ENCODE measurements at regions not wholly inside any gene's neighbourhood (a gene's known extent, or its start where the extent isn't known, plus 50 kb on each side); places are given as distances from the start of the nearest gene placed in this dataset.

GRCh38 chr10:86591436-86591835 lies 62.9 kb upstream of the OPN4 start:
- no peaks in the 10 kb centered on the region for H3K9me3 Mint-ChIP-seq
- TF ChIP-seq, protein P1, sequence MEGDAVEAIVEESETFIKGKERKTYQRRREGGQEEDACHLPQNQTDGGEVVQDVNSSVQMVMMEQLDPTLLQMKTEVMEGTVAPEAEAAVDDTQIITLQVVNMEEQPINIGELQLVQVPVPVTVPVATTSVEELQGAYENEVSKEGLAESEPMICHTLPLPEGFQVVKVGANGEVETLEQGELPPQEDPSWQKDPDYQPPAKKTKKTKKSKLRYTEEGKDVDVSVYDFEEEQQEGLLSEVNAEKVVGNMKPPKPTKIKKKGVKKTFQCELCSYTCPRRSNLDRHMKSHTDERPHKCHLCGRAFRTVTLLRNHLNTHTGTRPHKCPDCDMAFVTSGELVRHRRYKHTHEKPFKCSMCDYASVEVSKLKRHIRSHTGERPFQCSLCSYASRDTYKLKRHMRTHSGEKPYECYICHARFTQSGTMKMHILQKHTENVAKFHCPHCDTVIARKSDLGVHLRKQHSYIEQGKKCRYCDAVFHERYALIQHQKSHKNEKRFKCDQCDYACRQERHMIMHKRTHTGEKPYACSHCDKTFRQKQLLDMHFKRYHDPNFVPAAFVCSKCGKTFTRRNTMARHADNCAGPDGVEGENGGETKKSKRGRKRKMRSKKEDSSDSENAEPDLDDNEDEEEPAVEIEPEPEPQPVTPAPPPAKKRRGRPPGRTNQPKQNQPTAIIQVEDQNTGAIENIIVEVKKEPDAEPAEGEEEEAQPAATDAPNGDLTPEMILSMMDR (IDR thresholded peaks at IDR 0.05) = no peak
- H3K4me3 Mint-ChIP-seq = no peak overlapping the region
- no peaks in the 10 kb centered on the region for H3K36me3 Mint-ChIP-seq (ENCODE audit: low read depth)
- H3K27me3 Mint-ChIP-seq (ENCODE audit: low read depth, poor library complexity) = peaks cover 7% of the 10 kb centered on the region
- DNase-seq = no peak
- no peak overlapping the region for H3K27ac Mint-ChIP-seq
- H3K4me1 Mint-ChIP-seq = no peaks in the 10 kb centered on the region

- Mint-ChIP-seq H3K27me3 (ENCODE audit: low read depth, poor library complexity) (peaks cover 9% of the 10 kb centered on the region), H3K36me3 (ENCODE audit: low read depth) (no peaks in the 10 kb centered on the region), H3K9me3 (no peaks in the 10 kb centered on the region), H3K27ac (no peak overlapping the region), H3K4me3 (no peak overlapping the region), H3K4me1 (no peaks in the 10 kb centered on the region)
- DNase-seq = no peak
- TF ChIP-seq, protein P1 (IDR thresholded peaks at IDR 0.05) = no peak
Measured at GRCh38 chr10:86592413-86592812, 61.9 kb upstream of the OPN4 start.

- Mint-ChIP-seq H3K36me3 (ENCODE audit: low read depth) (no peaks in the 10 kb centered on the region), H3K4me3 (no peak overlapping the region), H3K9me3 (no peaks in the 10 kb centered on the region), H3K27ac (no peak overlapping the region), H3K27me3 (ENCODE audit: low read depth, poor library complexity) (peaks cover 9% of the 10 kb centered on the region), H3K4me1 (peaks cover 3% of the 10 kb centered on the region)
- no peak for DNase-seq
- TF ChIP-seq, protein P1 (IDR thresholded peaks at IDR 0.05) = no peak
Measured at GRCh38 chr10:86594535-86594934, 59.8 kb upstream of the OPN4 start.

DNA sequence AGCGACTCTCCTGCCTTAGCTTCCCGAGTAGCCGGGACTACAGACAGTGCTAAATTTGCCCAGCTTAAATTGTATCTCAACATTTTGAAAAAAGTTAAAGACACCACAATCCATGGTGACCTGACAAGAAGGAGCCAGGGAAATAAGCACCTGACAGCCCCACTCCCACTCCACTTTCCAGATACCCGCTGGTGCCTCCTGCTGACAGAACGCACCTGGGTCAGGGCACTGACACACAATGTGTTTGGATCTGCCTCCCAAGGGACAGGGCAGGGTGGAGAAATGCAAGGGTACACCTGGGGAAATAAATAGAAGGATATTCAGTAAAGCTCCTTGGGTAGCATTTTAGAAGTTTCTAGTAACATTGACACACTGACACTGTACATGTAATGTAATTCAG lies 58.9 kb upstream of the OPN4 start:
- TF ChIP-seq, protein P1 (IDR thresholded peaks at IDR 0.05) = no peak
- H3K4me3 Mint-ChIP-seq = no peak overlapping the region
- H3K27ac Mint-ChIP-seq = no peak overlapping the region
- H3K36me3 Mint-ChIP-seq (ENCODE audit: low read depth) = no peaks in the 10 kb centered on the region
- H3K9me3 Mint-ChIP-seq = no peaks in the 10 kb centered on the region
- no peak for DNase-seq
- peaks cover 12% of the 10 kb centered on the region for H3K27me3 Mint-ChIP-seq (ENCODE audit: low read depth, poor library complexity)
- peaks cover 13% of the 10 kb centered on the region for H3K4me1 Mint-ChIP-seq

DNA sequence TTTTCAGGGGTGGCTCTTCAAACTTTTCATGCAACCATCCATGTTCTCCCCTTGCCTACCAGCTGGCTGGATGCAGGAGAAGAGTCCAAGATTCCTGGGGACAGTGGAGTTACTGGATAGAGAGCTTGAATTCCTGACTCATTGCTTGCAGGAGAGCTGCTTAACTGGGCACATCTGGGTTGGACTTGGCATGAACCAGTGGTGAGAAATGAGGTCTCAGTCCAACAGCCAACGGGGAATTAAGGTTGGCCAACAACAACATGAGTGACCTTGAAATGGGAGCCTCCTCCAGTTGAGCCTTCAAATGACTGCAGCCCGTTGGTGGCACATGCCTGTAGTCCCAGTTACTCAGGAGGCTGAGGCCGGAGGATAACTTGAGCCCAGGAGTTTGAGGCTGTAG lies 58.1 kb upstream of the OPN4 start:
- no peaks in the 10 kb centered on the region for H3K9me3 Mint-ChIP-seq

GRCh38 chr10:86597306-86597705 lies 57.0 kb upstream of the OPN4 start:
- H3K4me3 Mint-ChIP-seq = no peak overlapping the region
- no peak for DNase-seq

More for the DNA sequence above, 58.1 kb upstream of the OPN4 start:
- peaks cover 10% of the 10 kb centered on the region for H3K27me3 Mint-ChIP-seq (ENCODE audit: low read depth, poor library complexity)
- DNase-seq = no peak
- H3K4me1 Mint-ChIP-seq = peaks cover 20% of the 10 kb centered on the region
- TF ChIP-seq, protein P1 (IDR thresholded peaks at IDR 0.05) = no peak
- H3K36me3 Mint-ChIP-seq (ENCODE audit: low read depth) = no peaks in the 10 kb centered on the region
- H3K4me3 Mint-ChIP-seq = no peak overlapping the region
- no peak overlapping the region for H3K27ac Mint-ChIP-seq

More at GRCh38 chr10:86597306-86597705, 57.0 kb upstream of the OPN4 start:
- Mint-ChIP-seq H3K9me3 (no peaks in the 10 kb centered on the region), H3K36me3 (ENCODE audit: low read depth) (no peaks in the 10 kb centered on the region), H3K27me3 (ENCODE audit: low read depth, poor library complexity) (peaks cover 10% of the 10 kb centered on the region), H3K27ac (no peak overlapping the region), H3K4me1 (peaks cover 20% of the 10 kb centered on the region)
- TF ChIP-seq, protein P1 (IDR thresholded peaks at IDR 0.05) = no peak

Data from nephron progenitor cell (in vitro differentiated cells).